Astrocyte (in vitro differentiated cells and primary cell): ENCODE measurements at regions not wholly inside any gene's neighbourhood (a gene's known extent, or its start where the extent isn't known, plus 50 kb on each side); places are given as distances from the start of the nearest gene placed in this dataset.
"Not testable (repeated sequence)": the region's sequence is repeated elsewhere in the genome, so short reads cannot be mapped to it uniquely, and the experiment has no call there.

Experiments used
- DNase-seq: peaks from one replicate; pipeline ENCODE4 v3.0.0-alpha.2; 2010; ENCODE audit warnings: low read depth
- FAIRE-seq: peaks from 2 replicates; lab custom pipeline; 2011; peaks lifted over from hg19 to GRCh38; lab: Jason Lieb, UNC
- H2AFZ ChIP-seq: 2 replicates; pipeline ENCODE4 v1.6.0; 2012; ENCODE audit warnings: low read depth, low read length, inconsistent platforms
- H3K27ac ChIP-seq: 2 replicates; pipeline ENCODE4 v1.5.1; 2011; ENCODE audit warnings: low read depth, low read length, inconsistent platforms
- H3K27me3 ChIP-seq: 2 replicates; pipeline ENCODE4 v1.6.0; 2011; ENCODE audit warnings: low read length, inconsistent platforms; ENCODE audit not compliant: insufficient read depth
- H3K36me3 ChIP-seq: 2 replicates; pipeline ENCODE4 v1.5.1; 2011; ENCODE audit warnings: low read length, inconsistent platforms; ENCODE audit not compliant: insufficient read depth
- H3K4me1 ChIP-seq: 2 replicates; pipeline ENCODE4 v1.5.1; 2011; ENCODE audit warnings: low read length, inconsistent platforms; ENCODE audit not compliant: insufficient read depth
- H3K4me2 ChIP-seq: 2 replicates; pipeline ENCODE4 v1.6.0; 2012; ENCODE audit warnings: low read length, inconsistent platforms
- H3K4me3 ChIP-seq: 2 replicates; pipeline ENCODE4 v1.5.1; 2011; ENCODE audit warnings: low read depth, mild to moderate bottlenecking, low read length, inconsistent platforms; ENCODE audit not compliant: insufficient read depth
- H3K79me2 ChIP-seq: 2 replicates; pipeline ENCODE4 v1.6.0; 2012; ENCODE audit warnings: mild to moderate bottlenecking, low read length, inconsistent platforms; ENCODE audit not compliant: insufficient read depth
- H3K9ac ChIP-seq: 2 replicates; pipeline ENCODE4 v1.6.0; 2012; ENCODE audit warnings: mild to moderate bottlenecking, low read length, inconsistent platforms
- H3K9me3 ChIP-seq: 2 replicates; pipeline ENCODE4 v1.5.1; 2012; ENCODE audit warnings: low read depth, mild to moderate bottlenecking, low read length, inconsistent platforms; ENCODE audit not compliant: insufficient read depth
- H4K20me1 ChIP-seq: 2 replicates; pipeline ENCODE4 v1.6.0; 2012; ENCODE audit warnings: low read length, inconsistent platforms; ENCODE audit not compliant: insufficient read depth
- H3K27ac Mint-ChIP-seq: one replicate; pipeline ENCODE4 v1.8.0; 2021; ENCODE audit warnings: mild to moderate bottlenecking, mixed read lengths; ENCODE audit not compliant: unreplicated experiment
- H3K27me3 Mint-ChIP-seq: one replicate; pipeline ENCODE4 v1.8.0; 2021; ENCODE audit warnings: low read depth, mixed read lengths; ENCODE audit not compliant: unreplicated experiment
- H3K36me3 Mint-ChIP-seq: one replicate; pipeline ENCODE4 v1.8.0; 2021; ENCODE audit warnings: low read depth, mixed read lengths; ENCODE audit not compliant: unreplicated experiment
- H3K4me1 Mint-ChIP-seq: one replicate; pipeline ENCODE4 v1.8.0; 2021; ENCODE audit warnings: low read depth, mixed read lengths; ENCODE audit not compliant: unreplicated experiment
- H3K4me3 Mint-ChIP-seq: one replicate; pipeline ENCODE4 v1.8.0; 2021; ENCODE audit warnings: mild to moderate bottlenecking, moderate library complexity, mixed read lengths; ENCODE audit not compliant: unreplicated experiment
- H3K9me3 Mint-ChIP-seq: one replicate; pipeline ENCODE4 v1.8.0; 2021; ENCODE audit warnings: mild to moderate bottlenecking, mixed read lengths; ENCODE audit not compliant: unreplicated experiment
- CTCF ChIP-seq: IDR thresholded peaks from 2 replicates; pipeline ENCODE4 v1.5.1; 2011; ENCODE audit warnings: low read depth, mild to moderate bottlenecking, inconsistent platforms, low read length, moderate library complexity; ENCODE audit not compliant: insufficient read depth
- EZH2 ChIP-seq: IDR thresholded peaks from 2 replicates; pipeline ENCODE4 v1.6.1; 2012; ENCODE audit warnings: mild to moderate bottlenecking, low read length, inconsistent platforms; ENCODE audit not compliant: insufficient read depth

GRCh38 chr2:64936809-64937208 is 52.4 kb upstream of the SLC1A4 start:
- no peaks in the 10 kb centered on the region for H3K9me3 ChIP-seq
- DNase-seq (no peak), FAIRE-seq (no peak)
- no peak overlapping the region for H3K27ac ChIP-seq
- H2AFZ ChIP-seq = no peak overlapping the region
- H3K36me3 ChIP-seq = no peaks in the 10 kb centered on the region
- H4K20me1 ChIP-seq = no peaks in the 10 kb centered on the region
- no peak overlapping the region for H3K4me2 ChIP-seq
- no peak overlapping the region for H3K9ac ChIP-seq
- peaks cover 4% of the 10 kb centered on the region for H3K9me3 Mint-ChIP-seq
- H3K36me3 Mint-ChIP-seq = no peaks in the 10 kb centered on the region
- H3K27ac Mint-ChIP-seq = no peak overlapping the region
- H3K4me3 Mint-ChIP-seq = no peak overlapping the region
- no peaks in the 10 kb centered on the region for H3K79me2 ChIP-seq
- no peaks in the 10 kb centered on the region for H3K4me1 ChIP-seq
- H3K27me3 ChIP-seq = peaks cover 28% of the 10 kb centered on the region
- H3K4me3 ChIP-seq = no peak overlapping the region
- TF ChIP-seq EZH2 (no peak), CTCF (no peak)
- peaks cover 26% of the 10 kb centered on the region for H3K27me3 Mint-ChIP-seq
- peaks cover under 1% of the 10 kb centered on the region for H3K4me1 Mint-ChIP-seq

- not testable (repeated sequence) for H2AFZ ChIP-seq, H3K4me1 ChIP-seq, H3K79me2 ChIP-seq, H3K36me3 ChIP-seq, H3K9me3 ChIP-seq, H3K4me3 ChIP-seq, DNase-seq, H4K20me1 ChIP-seq, H3K4me1 Mint-ChIP-seq, H3K4me2 ChIP-seq, H3K27ac ChIP-seq, FAIRE-seq, H3K9me3 Mint-ChIP-seq, H3K9ac ChIP-seq, H3K36me3 Mint-ChIP-seq, H3K4me3 Mint-ChIP-seq, H3K27ac Mint-ChIP-seq
- peaks cover 27% of the 10 kb centered on the region for H3K27me3 Mint-ChIP-seq
- peaks cover 24% of the 10 kb centered on the region for H3K27me3 ChIP-seq
Measured at GRCh38 chr2:64937314-64937686, 51.9 kb upstream of the SLC1A4 start.

GRCh38 chr2:64937687-64938491 is 51.3 kb upstream of the SLC1A4 start:
- no peak overlapping the region for H3K9ac ChIP-seq
- no peak for DNase-seq
- no peak overlapping the region for H3K4me2 ChIP-seq
- H3K9me3 Mint-ChIP-seq = peaks cover 7% of the 10 kb centered on the region
- H3K4me3 Mint-ChIP-seq = no peak overlapping the region
- H3K27ac ChIP-seq = no peak overlapping the region
- H3K4me1 Mint-ChIP-seq = peaks cover 5% of the 10 kb centered on the region
- no peaks in the 10 kb centered on the region for H3K9me3 ChIP-seq
- H3K27me3 Mint-ChIP-seq = peaks cover 27% of the 10 kb centered on the region
- no peak overlapping the region for H2AFZ ChIP-seq
- no peaks in the 10 kb centered on the region for H3K4me1 ChIP-seq
- H3K27ac Mint-ChIP-seq = no peak overlapping the region
- TF ChIP-seq CTCF (no peak), EZH2 (no peak)
- H4K20me1 ChIP-seq = no peaks in the 10 kb centered on the region
- no peaks in the 10 kb centered on the region for H3K79me2 ChIP-seq
- FAIRE-seq = no peak
- no peak overlapping the region for H3K4me3 ChIP-seq
- H3K27me3 ChIP-seq = peaks cover 22% of the 10 kb centered on the region
- H3K36me3 ChIP-seq = no peaks in the 10 kb centered on the region
- H3K36me3 Mint-ChIP-seq = no peaks in the 10 kb centered on the region
